H54 (cell line): ENCODE measurements at regions not wholly inside any gene's neighbourhood (a gene's known extent, or its start where the extent isn't known, plus 50 kb on each side); places are given as distances from the start of the nearest gene placed in this dataset.
"Not testable (repeated sequence)": the region's sequence is repeated elsewhere in the genome, so short reads cannot be mapped to it uniquely, and the experiment has no call there.

Experiments used
- DNase-seq: peaks from one replicate; pipeline ENCODE4 v3.0.0; 2011; ENCODE audit warnings: low spot score, mixed read lengths; ENCODE audit not compliant: insufficient read length
- FAIRE-seq: peaks from 3 replicates; lab custom pipeline; 2011; peaks lifted over from hg19 to GRCh38; lab: Jason Lieb, UNC
- POLR2A ChIP-seq: IDR thresholded peaks from 2 replicates; pipeline ENCODE4 v1.6.1; 2011; ENCODE audit warnings: low read depth, mild to moderate bottlenecking, low read length

DNA sequence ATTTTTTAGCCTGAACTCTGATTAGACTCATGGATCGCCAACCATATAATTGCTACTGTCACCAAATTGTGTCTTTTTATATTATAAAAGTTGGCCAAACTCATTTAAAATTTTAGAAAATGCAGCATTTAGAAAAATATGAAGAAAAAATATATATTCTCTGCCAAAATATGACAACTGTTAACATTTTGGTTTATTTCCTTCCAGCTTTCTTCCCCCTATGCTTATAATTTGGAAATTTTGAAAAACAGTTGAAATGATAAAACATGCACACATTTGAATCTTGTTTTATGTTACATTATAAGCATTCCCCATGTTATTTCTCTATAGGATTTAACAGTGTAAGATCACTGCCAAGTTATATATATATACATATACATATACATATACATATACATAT is 1112.8 kb downstream of the TUSC7 start:
- FAIRE-seq (no peak), DNase-seq (no peak)
- TF ChIP-seq POLR2A = no peak

DNA sequence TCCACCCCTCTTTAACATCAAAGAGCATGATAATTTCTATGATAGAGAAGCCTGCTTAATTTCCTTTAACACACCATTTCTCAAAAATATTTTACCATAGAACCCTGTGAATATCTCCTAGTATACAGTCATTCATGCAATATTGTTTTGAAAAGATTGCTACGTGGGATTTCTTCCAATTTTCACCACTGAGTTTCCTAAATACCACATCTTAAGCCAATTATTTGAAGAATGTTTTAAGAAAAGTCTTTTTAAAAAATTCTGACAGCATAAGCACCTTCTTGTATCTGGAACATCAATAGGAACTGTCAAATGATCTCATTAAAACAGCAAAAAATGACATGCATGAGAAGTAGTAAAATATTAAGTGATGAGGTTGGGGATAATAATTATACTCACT is 1126.7 kb downstream of the TUSC7 start:
- no peak for TF ChIP-seq POLR2A
- DNase-seq (no peak), FAIRE-seq (no peak)

DNA sequence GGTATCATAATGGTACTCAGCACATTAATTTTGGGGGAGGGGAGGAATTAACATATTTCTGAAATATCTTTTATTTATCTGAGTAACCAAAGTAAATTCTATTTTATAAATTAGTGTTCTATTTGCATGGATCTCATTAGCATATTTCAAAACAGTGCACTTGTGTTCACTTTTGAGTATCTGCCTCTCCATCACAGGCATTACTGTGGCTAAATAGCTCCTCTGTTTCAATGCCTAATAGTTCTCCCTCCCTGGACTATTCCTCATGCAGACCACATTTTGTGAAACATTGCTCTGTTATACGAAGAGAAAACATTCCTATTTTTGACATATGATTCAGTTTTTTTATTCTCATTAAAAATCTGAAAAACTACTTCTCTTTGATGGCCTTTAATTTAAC is 1127.8 kb downstream of the TUSC7 start:
- no peak for TF ChIP-seq POLR2A
- FAIRE-seq = no peak
- DNase-seq = no peak

DNA sequence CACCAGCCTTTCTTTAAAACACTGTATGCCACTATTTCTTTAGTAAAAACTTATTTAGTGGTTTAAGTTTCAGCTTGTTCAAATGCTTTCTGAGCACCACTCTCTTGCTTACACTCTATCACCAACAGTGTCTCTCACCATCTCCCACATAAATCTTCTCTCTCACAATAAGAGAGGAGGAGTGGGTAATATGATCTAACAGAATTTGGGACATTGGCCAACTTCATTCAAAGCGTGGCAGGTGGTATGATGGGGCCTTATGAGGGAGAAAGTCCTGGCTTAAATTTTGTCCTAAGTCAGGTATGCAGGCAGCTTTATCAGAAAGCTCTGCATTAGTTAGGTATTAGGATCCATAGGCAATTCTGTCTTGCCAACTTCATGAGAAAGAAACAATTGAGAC is 1132.5 kb downstream of the TUSC7 start:
- FAIRE-seq (no peak), DNase-seq (no peak)
- TF ChIP-seq POLR2A = no peak

DNA sequence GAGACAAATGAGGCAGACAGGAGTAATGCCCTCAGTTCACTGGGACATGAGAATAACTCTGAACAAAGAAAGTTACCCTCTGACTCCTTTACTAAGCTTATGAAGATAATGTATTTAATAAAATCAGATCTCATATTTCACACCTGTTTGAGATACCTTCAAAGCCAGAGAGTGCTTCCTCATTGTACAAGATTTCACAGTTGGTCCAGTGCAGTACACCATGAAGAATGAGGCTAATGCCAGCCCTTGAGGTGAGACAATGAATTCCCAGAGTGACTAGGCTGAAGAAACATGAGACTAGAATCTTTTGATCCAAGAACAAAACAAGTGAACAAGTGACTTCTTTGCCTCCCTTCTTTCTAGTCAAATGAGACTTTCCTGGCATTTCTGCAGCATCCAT is 1133.8 kb downstream of the TUSC7 start:
- FAIRE-seq (no peak), DNase-seq (no peak)
- no peak for TF ChIP-seq POLR2A

DNA sequence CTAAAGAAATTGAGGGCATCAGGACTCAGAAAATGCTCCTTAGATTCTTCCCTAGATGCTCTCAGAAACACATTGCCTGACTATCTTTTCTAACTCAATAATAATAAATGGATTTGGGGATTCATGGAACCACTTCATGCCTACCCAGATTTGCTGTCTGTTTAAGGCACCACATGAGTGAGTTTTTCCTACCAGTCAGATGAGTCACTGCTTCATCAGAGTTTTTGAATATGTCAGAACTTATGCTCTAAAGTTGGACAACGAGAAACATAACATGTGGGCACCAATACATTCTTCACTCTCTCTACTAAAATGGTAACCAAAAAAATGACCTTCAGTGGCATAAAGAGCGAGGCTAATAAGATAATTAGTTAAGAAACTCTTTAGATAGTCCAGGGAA is 1135.1 kb downstream of the TUSC7 start:
- FAIRE-seq (no peak), DNase-seq (no peak)
- no peak for TF ChIP-seq POLR2A

DNA sequence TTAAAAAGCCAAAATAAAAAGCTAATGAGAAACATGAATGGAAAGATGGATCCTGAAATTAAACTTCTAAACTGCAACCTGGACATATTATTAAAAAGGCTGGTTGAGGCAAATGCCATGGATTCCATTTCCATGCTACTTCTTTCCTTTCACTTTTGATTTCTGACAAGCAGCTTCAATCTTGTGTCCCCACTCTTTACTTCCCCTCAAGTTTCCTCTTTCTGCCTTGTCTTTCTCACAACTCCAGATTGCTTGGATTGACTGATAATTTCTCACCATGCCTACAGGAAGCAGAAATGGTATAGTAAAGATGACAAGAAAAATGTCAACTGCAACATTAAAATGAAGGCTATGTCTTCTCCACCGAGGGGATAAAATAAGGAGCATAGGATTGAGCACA is 1136.7 kb downstream of the TUSC7 start:
- DNase-seq (no peak), FAIRE-seq (no peak)
- TF ChIP-seq POLR2A = no peak

DNA sequence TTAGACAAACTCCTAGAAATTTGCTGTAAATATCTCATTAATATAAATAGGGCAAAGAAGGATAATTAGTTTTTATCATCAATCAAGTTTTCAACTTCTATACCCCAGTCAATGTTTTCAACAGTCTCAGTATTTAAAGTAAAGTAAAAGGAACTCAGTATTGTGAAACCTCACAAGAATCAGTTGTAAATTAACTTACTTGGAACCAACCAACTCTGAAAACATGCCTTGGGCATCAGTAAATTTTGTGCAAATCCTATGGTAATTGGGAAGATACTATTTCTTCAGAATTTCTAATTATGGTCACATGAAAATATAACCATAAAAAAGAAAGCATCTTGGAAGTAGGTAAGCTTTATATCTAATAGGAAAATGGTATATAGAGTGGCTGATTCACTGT is 1139.0 kb downstream of the TUSC7 start:
- FAIRE-seq = no peak
- no peak for DNase-seq
- TF ChIP-seq POLR2A = no peak

DNA sequence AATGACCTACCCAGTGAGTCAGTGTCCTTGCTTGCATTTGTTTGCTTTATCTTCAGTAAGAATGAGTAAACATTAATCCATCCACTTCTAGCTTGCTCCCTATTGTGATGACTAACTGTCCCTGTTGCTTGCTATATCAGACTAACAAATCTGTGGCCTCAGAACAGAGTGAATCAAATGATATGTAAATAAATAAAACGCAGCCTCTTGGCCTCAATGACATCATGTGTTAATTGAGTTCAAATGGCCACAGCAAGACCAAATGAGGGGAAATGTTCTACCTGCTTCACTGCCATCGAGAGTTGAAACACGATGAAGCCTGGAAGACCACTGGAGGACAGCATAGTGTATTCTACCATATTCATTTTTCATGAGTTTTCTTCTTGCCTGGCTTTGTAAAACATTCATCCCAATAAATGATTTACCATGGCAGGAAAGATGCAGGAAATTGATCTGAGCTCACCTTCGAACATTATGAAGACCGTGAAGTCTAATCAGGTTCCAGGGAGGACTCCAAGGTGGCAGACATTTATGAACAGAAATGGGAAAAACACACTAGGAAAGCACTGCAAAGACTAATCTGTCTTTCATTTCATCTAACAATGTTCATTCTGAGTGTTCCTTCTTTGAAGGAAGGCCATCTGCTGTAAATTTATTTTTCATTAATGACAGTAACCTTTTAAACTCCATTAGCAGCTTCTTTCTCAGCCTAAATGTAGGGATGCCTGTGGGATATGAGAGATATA is 1144.5 kb downstream of the TUSC7 start:
- no peak for TF ChIP-seq POLR2A
- FAIRE-seq (no peak), DNase-seq (no peak)

DNA sequence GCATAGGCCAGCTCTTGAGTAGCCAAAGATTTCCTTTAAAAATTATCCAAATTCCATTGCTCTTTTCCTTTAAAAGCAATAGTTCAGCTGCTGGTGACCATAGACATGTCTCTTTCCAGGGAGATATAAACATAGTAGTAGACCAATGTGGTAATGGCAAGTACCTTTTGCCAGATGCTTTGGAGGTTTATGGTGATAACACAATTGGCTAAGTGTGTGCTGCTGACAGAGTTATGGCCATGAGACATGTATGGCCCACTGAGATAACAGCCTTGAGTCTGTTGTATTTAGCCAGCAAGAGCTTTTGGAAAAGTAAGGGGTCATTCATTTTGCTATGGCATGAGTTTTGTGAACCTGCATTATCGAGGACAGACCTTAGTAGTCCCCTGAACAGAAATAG is 1146.8 kb downstream of the TUSC7 start:
- TF ChIP-seq POLR2A = no peak
- FAIRE-seq = no peak
- DNase-seq = no peak

DNA sequence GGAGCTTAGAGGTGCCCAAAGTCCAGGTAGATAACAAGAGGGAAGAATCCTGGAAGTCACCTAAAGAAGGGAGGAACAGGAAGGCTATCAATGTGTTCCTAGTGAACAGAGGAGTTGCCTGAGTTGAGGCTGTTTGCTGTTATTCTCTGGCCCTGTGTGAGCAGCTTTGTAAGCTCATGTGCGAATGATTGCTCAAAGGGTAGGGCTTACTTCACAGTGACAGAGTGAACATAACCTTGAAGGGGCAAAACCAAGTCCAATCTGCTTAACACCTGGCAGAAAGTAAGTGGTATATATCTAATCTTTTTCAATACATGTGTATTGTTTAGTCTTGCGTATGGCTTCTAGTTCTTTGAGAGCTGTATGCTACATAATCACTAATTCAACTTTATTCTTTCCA is 1153.6 kb downstream of the TUSC7 start:
- no peak for FAIRE-seq
- DNase-seq = no peak
- TF ChIP-seq POLR2A = no peak

DNA sequence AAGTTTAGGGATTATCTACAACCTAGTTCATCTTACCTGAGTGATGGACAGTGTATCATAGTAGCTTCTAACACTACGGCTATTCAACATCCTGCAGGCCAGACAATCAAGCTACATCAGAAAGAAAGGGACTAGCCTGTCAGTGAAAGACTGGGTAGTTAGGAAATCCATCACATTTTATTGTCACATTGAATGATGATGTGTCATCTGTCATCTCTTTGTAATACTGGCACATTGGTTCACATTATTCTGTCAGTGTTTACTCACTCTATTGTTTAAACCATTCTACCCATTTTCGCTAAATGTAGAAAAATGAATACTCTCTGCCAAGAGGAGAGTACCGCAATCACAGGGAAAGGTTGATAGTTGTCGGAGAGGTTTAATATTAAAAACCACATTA is 1155.8 kb downstream of the TUSC7 start:
- TF ChIP-seq POLR2A = no peak
- DNase-seq (no peak), FAIRE-seq (no peak)

DNA sequence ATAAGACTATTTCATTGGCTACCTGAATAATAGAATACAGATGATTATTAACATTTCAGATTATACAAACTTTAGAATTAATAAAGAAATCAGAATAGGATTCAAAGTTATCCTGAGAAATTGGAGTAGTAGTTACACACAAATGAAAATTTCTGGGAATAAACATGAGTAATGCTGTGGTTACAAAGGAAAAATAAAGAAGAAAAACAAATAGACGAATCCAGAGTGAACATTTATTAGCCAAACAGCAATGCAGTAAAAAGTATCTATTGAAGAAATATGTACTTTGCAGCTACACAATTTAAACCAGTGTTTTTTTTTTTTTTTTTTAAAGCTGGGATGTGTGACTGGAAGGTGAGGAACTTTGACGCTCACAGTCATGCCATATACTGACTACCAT is 1159.2 kb downstream of the TUSC7 start:
- DNase-seq (no peak), FAIRE-seq (no peak)
- TF ChIP-seq POLR2A = no peak

DNA sequence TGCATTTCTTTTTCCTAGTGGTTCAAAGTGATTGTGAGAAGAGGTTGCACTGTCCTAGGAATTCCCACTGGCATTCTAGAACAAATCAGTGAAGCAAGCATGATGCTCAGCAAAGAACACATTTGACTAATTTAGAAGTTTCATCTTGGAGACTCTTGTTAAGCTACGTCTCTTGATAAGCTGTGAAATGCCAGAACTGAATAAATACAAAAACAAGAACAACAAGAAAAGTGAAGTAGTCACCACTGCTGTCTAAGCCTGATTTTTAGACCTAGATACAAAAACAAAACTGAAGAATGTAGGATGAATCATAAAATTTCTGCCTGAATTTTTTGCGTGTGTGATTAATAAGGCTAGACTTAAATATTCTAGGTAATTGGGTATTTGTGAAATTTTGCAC is 1162.4 kb downstream of the TUSC7 start:
- FAIRE-seq (no peak), DNase-seq (no peak)
- TF ChIP-seq POLR2A = no peak

DNA sequence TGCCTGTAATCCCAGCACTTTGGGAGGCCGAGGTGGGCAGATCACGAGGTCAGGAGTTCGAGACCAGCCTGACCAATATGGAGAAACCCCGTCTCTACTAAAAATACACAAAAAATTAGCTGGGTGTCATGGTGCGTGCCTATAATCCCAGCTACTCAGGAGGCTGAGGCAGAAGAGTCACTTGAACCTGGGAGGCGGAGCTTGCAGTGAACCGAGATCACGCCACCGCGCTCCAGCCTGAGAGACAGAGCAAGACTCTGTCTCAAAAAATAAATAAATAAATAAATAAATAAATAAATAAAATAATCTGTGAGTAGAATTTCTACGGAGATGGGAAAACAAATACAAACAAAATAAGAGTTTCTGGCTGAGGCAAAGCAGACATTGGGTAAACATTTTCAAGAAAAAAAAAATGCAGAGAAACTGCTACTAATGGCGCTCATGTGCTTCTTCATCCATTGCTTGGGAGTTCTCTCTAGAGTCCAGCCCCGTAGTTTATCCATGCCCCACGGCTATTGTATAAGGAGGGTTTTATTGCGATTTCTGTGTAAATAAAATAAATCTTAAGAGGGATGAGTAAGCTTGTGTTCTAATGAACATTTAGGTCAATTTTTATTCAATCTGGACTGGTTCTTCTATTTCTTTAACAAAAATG is 1161.9 kb downstream of the IGSF11 start:
- FAIRE-seq, DNase-seq: not testable (repeated sequence)

DNA sequence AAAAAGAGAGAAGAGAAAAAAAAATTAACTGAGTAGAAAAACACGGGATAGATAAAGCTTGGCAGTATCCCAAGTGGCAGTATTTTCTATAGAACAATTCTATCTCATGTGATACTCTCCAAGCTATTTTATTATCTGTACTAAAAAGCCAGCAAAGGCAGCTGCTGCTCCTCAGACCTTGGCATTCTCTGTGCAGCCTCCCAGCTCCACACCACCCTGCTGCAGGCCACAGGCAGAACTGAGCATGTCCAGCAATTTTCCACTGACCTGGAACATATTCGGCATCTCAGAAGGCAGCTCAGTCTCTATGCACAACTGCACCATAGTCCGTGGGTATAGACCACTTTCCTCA is 1161.4 kb downstream of the IGSF11 start:
- DNase-seq = no peak
- TF ChIP-seq POLR2A = no peak
- no peak for FAIRE-seq
